Myocyte (in vitro differentiated cells): ENCODE measurements at regions not wholly inside any gene's neighbourhood (a gene's known extent, or its start where the extent isn't known, plus 50 kb on each side); places are given as distances from the start of the nearest gene placed in this dataset.
"Not testable (repeated sequence)": the region's sequence is repeated elsewhere in the genome, so short reads cannot be mapped to it uniquely, and the experiment has no call there.

Source experiments
- DNase-seq: peaks from one replicate; pipeline ENCODE4 v3.0.0-alpha.2; 2012; ENCODE audit warnings: low read depth

DNA sequence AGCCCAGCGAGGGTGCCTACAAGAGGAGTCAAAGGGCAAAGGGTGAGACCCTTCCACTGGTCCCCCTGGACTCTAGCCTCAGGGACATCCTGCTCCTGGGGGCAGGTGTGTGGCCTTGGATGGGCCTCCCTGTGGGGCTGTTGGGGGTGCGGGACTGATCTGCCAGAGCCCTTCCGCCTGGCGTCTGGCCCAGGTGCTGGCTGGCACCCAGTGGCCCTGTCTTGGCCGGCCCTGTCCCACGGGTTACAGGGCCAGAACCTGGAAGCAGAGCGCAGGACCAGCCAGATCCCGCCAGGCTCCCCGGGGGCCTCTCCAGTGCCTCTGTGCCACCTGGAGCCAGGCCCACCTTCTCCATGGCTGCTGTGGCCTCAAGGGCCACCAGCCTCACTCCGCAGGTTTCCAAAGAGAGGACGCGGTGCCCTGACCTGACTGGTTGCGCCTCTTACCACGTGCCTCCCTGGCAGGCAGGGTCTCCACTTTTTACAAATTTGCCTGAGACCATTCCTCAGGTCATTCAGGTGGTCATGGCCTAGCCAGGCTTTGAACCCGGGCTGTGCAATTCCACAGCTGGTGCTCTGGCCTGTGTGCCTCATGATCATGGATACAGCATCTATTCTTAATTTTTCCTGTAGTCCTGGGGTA lies 444.8 kb downstream of the SPATA31D1 start:
- not testable (repeated sequence) for DNase-seq

DNA sequence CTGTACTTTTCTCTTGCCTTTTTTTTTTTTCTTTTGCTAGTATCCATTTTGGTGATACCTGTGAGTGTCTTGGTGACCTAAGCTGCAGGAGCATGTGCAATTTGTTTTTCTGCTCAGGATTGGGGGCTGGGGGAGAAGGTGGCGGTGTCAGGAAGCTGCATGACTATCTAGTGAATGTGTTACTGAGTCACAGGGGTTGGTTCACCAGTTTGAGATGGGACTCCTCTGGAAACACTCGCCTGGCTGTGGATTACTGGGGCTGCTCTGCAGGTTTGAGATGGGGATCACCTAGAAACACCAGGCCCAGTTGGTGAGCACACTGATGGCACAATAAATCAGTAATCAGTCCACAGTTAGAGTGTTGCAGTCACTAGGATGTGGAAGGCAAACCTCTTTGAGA lies 447.9 kb downstream of the SPATA31D1 start:
- no peak for DNase-seq

DNA sequence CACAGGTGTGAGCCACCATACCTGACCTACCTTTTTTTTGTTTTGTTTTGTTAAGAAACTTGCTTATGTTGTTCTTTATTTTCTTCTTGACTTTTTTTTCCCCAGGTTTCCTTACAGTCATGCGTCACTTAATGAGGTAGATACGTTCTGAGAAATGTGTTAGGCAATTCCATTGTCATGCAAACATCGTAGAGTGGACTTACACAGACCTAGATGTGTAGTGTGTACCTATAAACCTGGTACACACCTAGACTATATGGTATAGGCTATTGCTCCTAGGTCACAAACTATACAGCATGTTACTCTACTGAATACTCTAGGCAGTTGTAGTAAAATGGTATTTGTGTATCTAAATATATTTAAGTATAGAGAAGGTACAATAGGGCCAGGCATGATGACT lies 448.6 kb downstream of the SPATA31D1 start:
- not testable (repeated sequence) for DNase-seq

DNA sequence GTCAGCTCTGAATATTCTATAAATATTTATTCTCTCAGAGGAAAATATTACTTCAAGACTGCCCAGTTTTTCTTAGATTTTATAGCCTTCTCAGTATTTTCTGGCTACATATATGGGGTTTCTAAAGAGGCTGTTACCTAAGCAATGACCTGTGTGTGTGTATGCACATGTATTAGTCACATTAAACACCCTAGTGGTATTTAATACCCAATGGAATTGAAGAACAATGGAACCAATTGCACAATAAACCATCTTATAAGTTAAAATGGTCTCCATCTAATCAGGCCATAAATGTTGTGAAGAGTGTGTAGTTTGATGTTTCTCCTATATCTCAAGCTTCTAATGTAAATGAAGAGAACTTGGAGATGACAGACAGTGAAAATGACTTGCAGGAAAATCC lies 450.0 kb downstream of the SPATA31D1 start:
- DNase-seq, result no peak

DNA sequence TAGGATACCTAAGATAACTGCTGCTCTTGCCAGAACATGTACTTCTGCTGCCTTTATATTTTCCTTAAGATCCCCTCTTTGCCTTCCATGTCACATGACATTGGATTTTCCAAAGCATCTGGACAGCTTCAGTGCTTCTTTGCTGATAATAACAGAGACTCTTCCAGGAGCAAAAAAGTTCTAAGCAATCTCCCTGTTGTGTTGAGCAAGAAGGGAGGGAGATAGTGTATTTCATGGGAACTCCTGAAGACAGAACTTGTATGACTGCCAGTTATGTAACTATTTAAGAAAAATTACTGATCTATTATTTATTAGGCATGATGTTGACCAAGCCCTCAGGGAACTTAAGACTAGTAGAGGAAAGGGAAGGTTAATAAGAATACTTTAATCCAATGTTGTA lies 454.7 kb downstream of the SPATA31D1 start:
- DNase-seq, result no peak

DNA sequence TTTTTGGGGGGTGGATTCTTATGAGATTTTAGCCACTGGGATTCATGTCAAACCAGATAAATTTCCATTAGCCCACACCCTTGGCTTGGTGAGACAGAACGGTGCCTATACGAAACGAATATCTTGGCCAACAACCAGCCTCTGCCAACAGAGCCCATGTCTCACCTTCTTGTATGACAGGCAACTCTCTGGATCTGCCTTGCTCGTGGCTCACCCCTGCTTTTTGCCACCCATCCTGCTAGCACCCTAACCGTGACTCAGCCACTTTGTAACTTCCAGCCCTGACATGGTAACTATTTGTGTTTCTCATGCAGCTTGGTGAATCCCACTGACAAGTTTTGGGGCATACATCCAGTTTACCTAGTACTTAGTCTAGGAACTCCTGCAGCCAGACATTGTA lies 457.0 kb downstream of the SPATA31D1 start:
- DNase-seq, result no peak

DNA sequence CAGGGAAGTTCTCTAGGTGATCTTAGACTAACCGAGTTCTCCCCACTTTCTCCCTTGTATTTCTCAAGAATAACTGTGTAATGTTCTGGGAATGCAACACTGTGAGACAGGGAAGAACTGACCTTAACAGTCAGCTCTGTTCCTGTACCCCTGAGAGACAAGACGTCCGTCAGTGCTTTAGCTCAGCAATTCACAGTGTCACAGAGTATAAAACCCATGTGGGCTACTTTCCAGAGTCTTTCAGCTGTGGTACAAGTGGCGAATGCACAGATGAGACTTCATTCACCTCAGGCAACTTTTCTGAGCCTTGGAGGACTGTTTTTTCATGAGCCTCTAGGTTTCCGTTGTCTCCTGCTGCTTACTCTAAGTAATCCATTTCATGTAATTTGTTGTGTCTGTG lies 458.8 kb downstream of the SPATA31D1 start:
- no peak for DNase-seq

DNA sequence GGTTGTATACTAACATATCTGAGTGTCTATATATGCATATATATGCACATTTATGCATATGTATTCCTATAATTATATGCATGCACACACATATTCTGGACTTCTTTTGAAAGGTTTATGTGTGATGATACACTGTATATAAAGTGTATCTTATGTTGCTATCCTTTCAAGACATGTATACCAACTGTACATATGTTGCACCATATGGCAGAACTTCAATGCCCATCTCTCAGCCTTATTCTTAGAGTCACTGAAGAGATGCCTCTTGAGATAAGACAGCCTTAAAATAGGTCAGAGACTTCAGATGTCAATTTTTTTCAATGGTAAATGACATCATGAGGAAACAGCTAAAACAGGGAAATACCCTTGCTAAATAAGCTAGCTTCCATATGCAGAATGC lies 461.4 kb downstream of the SPATA31D1 start:
- no peak for DNase-seq

DNA sequence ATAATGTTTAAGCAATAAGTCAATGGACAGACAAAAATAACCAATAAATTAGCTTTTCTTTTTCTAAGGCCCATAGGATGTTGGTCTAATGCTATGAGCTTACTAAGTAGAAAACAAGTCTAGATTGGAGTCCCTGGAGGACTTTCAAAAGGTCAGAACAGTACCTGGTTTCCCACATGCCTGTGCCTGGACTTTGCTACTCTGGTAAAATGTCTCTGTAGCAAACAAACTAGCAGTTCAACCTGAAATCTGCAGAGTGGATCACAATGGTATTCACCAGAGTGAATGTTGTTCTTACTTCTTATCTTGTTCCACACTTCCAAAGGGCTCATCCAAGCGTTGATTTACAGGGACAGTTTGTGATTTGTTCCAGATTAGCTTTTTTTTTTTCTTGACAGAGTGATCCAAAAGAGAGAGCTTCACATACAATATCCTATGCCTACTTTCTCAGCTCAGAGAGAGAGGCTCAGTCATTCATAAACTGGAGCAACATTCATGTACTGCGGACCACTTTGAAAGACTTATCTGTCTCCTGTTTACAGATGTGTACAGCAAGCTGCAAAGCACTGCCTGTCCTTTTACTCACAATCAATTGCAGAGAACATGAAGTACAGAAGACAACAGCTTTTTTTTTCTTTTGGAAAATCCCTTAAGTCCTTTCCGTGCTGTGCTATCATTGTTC lies 466.1 kb downstream of the SPATA31D1 start:
- DNase-seq, result no peak

DNA sequence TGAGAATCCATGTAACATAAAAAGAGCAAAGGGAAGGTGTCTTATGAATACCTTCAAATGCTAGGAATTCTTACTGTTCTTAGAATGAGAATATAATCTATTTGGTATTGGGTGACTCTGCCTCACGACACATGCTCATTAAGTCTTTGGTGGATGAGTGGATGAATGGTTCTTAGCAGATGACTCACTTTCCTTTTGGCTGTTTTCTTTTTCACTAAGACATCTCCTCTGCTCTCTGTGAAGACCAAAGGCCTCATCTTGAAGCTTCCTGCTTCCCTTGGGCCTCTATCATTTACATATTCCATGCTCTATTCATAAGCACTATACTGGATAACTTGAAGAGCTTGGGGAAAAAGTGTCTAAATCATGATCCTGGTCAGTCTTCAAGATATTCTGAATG lies 468.1 kb downstream of the SPATA31D1 start:
- no peak for DNase-seq

DNA sequence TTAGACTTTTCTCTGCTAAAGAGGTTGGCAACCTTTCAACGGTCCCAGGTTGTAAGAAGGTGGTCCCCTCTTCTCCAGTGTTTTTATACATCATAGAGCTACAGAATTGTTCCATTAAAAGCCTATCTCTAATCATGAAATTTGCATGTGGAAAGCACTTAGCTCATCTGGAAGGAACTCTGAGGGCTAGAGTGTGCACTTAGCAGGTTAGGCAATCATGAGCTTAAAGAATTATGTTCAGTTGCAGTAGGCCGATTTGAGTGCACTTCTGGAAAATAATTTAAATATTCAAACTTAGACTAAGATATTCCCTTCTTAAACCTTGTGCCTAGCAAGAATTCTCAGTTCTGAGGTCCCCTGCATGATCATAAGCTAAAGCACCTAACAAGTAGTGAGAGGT lies 468.7 kb downstream of the SPATA31D1 start:
- DNase-seq, result no peak

DNA sequence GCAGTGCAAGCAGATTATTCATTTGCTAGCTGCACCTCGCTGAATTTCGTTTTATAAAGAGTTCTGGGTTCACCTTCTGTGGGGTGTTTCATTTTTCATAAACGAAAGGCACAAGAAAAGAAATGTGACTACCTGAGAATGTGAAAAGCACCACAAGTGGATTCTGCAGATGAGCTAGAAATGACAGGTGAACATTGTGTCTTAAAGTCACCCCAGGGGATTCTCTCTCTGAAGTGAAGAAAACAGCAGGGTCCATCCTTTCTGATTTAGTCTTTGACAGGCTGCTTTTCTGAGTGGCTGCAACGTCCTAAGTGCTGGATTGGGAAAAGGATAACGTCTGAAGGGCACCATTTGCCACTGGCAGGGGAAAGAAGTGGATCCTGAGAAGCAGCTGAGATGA lies 469.3 kb downstream of the SPATA31D1 start:
- no peak for DNase-seq

DNA sequence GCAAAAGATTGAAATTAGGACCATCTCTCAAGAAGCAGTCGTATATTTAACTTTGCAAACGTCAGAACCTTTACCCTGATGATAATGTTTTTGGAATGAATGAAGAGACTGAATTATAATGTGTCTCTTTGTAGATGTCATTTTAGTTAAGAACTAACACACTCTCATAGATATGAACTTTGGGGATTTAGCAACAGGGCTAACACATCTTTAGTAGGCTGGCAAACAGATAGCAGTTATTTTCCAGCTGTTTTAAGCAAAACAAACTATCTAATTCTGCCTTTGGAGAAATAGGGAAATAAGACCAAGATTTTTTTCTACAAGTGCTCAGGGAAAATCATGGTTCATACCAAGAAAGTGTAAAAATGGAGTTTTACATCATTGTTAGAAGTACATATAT lies 469.7 kb downstream of the SPATA31D1 start:
- DNase-seq, result no peak

DNA sequence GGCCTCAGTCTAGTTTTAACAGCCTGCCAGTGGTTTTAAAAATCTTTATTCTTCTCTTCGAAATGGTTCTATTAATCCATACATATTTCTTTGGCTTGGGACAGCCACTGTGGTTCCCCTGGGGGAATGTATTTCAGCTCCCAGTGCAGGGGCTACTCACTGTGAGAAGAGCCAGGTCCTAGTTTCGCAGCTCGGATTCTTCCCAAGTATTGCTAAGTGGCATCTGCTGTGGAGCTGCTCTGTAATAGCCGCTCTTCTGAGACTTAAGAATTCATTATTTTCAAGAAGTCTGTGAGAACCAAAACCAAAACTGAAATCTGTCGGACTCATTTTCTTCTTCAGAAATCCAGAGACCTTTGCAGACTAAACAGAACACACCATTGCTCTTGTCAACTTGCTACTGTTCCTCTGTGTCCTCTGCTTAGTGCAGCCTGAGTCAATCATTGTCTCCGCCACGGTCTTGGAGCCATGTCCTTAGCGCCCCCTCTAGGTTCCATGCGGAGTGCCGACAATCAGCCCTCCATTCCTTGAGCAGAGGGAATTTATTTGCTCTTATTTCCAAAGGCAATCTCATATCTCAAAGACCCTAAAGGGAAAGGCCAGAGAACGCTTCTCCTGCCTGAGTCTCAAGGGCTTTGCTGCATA lies 478.2 kb downstream of the SPATA31D1 start:
- DNase-seq, result no peak

DNA sequence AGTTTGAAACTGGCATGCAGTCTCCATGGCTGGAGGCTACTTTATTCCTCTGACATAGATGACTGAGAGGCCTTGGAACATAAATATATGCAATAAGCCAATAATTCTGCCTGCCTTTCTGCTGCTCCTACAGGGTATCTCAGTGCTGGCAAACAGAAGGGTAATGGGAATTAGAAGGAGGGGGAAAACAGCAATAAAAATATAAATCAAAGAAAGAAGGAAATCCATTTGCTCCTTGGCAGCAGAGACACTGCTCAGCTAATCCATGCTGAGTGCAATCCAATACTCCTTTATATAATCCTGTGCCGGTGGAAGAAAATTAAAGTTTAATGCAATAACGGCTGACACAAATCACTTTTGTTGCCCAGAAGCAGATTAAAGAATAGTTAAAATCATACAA lies 478.9 kb downstream of the SPATA31D1 start:
- no peak for DNase-seq

DNA sequence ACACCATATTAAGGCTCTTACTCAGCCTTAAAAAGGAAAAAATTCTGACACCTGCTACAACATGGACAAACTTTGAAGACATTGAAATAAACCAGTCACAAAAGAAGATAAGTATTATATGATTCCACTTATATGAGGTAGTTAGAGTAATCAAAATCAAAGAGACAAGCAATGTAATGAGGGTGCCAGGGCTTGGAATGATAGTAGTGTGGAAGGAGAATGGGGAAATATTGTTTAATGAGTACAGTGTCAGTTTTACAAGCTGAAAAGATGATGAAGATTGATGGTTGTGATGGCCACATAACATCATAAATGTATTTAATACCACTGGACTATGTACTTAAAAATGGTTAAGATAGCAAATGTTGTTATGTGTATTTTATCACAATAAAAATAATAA lies 485.7 kb downstream of the SPATA31D1 start:
- DNase-seq, result no peak

DNA sequence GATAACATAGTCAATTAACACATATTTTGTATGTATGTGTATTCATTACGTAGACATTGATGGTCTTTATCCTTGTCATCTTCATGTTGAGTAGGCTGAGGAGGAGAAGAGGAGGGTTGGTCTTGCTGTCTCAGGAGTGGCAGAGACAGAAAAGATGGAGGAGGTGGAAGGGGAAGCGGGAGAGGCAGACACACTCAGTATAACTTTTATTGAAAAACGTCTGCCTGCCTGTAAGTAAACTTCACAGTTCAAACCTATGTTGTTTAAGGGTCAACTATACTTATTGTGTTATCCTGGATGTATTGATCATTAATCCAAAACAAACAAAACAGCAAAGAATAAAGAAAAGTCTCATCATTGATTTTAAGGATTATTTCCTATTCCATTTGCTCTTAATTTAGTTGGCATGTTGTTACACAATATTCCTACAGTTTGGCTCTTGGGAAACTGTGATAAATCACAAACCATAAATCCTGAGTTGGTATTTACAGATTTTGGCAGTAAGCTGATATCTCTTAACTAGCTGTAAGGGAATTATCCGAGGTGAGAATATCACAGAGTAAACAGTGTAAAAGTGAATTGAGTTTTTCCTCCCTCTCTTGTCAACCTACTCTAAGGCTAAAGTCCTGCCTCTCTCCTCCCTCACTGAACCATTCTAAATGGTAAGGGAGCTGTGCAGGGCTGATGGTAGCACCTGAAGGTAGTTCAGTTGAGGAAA lies 487.2 kb downstream of the SPATA31D1 start:
- no peak for DNase-seq

DNA sequence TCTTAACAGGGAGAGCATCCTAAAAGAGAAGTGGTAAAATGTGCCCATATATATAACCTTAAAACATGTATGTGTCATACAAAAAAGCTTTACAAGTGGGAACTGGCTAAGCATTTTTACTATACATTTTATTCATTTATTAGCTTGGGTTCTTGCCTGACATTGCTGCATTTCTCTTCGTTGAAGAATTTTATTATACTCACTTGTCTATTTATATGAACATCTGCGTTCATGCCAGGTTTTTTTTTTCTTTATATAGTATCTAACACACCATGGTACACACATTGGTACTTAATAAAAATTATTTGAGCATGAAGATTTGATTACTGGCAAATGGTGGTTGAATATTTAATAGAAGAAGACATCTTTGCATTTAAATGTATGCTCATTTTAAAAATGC lies 492.3 kb downstream of the SPATA31D1 start:
- DNase-seq, result no peak

DNA sequence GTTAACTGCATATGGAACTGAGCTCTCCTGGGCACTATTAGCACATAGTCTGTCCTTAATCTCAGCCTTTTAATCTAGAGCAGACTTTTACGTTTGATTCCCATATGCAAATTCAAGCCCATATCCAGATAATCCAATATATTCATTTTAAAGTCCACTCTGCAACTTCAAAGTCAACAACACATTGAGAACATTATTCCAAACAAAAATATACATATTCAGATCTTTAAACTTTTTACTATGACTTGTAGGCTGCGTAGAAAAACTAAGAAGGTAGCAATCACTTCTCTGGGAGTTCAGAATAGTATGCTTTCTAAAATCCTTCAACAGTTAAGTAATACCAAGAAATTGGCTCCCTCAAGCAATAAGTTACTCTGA lies 499.4 kb downstream of the SPATA31D1 start:
- DNase-seq, result no peak

DNA sequence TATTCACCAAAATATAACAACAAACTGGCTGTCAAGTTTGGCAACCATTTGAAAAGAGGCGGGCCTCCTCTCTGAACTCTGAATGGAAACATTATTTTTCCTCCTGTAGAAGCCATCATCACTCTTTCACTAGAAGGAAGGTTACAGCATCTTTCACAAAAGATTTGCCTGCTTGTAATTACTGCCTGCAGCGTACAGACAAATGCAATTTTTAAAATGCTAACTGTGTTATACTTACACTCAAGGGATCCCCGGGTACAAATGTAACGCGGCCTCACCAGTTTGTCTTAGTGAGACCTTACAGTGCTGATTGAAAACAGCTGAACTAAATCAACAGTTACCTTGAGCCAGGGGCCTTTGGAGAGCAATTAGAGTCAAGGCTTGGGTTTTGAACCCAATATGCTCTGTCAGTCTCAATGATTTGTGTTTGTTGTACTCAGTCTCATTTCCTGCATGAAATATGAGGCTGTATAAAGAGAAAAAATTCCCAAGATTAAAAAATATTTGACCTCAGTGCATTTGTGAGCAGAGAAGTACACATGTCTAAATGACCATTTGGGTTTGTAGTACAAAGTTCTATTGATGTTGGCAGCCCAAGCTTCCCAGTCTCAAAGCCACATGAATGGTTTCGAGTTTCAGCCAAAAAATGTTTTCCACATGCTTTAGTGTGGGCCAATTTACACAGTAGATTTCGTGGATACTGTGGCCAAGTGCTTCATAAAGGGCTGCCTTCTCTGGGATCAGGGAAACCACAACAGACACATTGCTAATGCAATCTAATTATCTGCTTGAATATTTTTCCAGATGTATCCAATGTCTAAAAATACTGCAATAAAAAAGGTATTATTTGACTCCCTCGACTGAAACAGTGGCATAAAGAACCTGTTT lies 500.0 kb downstream of the SPATA31D1 start:
- DNase-seq, result peak; percentile 69

DNA sequence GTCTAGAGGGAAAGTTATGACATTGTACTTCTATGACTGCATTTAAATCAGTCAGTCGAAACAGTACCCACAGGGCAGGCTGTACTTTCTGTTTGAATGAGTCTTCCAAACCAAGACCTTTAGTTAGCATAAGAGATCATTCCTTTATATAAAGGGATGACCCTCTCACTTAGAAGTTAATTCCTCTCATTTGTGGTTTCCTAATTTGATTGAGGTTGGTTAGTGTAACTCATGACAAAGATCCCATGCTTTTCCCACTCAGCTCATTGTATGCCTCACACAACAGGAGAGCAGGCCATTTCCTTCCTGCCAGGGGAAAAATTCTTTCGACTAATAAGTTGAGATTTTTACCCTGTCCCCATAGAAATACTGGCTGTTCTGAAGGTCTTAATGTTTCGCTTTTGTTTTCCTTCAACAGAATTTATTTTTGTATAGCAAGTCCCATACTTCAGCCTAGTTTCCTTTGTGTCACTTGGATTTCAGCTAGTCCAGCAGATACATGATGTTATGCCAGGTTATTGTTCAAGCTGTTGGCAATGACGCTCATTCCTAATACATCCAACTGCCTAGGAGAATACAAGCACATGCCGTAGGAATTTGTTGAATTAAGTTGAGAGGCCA lies 500.7 kb downstream of the SPATA31D1 start:
- peak; percentile 37 for DNase-seq
